NCI-H1105 (cell line): ENCODE measurements at regions not wholly inside any gene's neighbourhood (a gene's known extent, or its start where the extent isn't known, plus 50 kb on each side); places are given as distances from the start of the nearest gene placed in this dataset.
"Not testable (repeated sequence)": the region's sequence is repeated elsewhere in the genome, so short reads cannot be mapped to it uniquely, and the experiment has no call there.

Experiments
- DNase-seq: peaks from one replicate; lab custom pipeline; 2025; lab: John Stamatoyannopoulos, UW

GRCh38 chr13:109702030-109702597 is 84.3 kb downstream of the IRS2 start:
- not testable (repeated sequence) for DNase-seq

- DNase-seq, result peak; percentile 94
Observed at GRCh38 chr13:109700176-109700575, 86.2 kb downstream of the IRS2 start.

- DNase-seq, result no peak
Observed at GRCh38 chr13:109699628-109700071, 86.7 kb downstream of the IRS2 start.

- DNase-seq, result no peak
Observed at GRCh38 chr13:109698779-109699178, 87.6 kb downstream of the IRS2 start.

GRCh38 chr13:109697936-109698335 is 88.4 kb downstream of the IRS2 start:
- DNase-seq, result no peak

- DNase-seq, result no peak
Observed at GRCh38 chr13:109695402-109696190, 90.8 kb downstream of the IRS2 start.

GRCh38 chr13:109694972-109695371 is 91.4 kb downstream of the IRS2 start:
- no peak for DNase-seq

GRCh38 chr13:109693213-109693612 is 93.2 kb downstream of the IRS2 start:
- no peak for DNase-seq

- DNase-seq, result no peak
Observed at GRCh38 chr13:109691689-109692088, 94.7 kb downstream of the IRS2 start.

- DNase-seq, result no peak
Observed at GRCh38 chr13:109687559-109688448, 98.6 kb downstream of the IRS2 start.

GRCh38 chr13:109685203-109685602 is 101.2 kb downstream of the IRS2 start:
- no peak for DNase-seq

GRCh38 chr13:109684824-109685202 is 101.6 kb downstream of the IRS2 start:
- DNase-seq, result peak; percentile 79

- DNase-seq, result no peak
Observed at GRCh38 chr13:109684084-109684823, 102.1 kb downstream of the IRS2 start.

GRCh38 chr13:109682534-109683244 is 103.7 kb downstream of the IRS2 start:
- DNase-seq, result no peak

GRCh38 chr13:109680930-109681329 is 105.5 kb downstream of the IRS2 start:
- DNase-seq, result no peak

GRCh38 chr13:109680288-109680687 is 106.1 kb downstream of the IRS2 start:
- DNase-seq, result no peak

- DNase-seq, result no peak
Observed at GRCh38 chr13:109678459-109678858, 107.9 kb downstream of the IRS2 start.

GRCh38 chr13:109677206-109677605 is 109.2 kb downstream of the IRS2 start:
- DNase-seq, result no peak

GRCh38 chr13:109673477-109673876 is 112.9 kb downstream of the IRS2 start:
- no peak for DNase-seq

- DNase-seq, result no peak
Observed at GRCh38 chr13:109672545-109672944, 113.8 kb downstream of the IRS2 start.

GRCh38 chr13:109671919-109672318 is 114.5 kb downstream of the IRS2 start:
- no peak for DNase-seq
